ENCODE measurements at regions not wholly inside any gene's neighbourhood (a gene's known extent, or its start where the extent isn't known, plus 50 kb on each side); places are given as distances from the start of the nearest gene placed in this dataset.

GRCh38 chr4:11049001-11049400 is 364.4 kb upstream of the CLNK start:
- DNase-seq: no peak

DNA sequence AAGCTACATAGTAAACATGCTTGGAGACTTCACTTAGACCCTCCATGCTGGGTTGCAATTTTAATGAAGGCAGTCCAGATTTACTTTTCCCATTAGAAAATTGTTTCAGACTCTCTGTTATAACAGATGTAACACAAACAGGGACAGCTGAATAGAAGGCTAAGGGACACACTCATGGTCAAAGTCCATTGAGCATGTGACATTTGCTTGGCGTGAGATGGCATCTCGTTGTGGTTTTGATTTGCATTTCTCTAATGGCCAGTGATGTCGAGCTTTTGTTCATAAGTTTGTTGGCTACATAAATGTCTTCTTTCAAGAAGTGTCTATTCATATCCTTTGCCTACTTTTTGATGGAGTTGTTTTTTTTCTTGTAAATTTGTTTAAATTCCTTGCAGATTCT is 358.2 kb upstream of the CLNK start:
- no peak for DNase-seq

DNA sequence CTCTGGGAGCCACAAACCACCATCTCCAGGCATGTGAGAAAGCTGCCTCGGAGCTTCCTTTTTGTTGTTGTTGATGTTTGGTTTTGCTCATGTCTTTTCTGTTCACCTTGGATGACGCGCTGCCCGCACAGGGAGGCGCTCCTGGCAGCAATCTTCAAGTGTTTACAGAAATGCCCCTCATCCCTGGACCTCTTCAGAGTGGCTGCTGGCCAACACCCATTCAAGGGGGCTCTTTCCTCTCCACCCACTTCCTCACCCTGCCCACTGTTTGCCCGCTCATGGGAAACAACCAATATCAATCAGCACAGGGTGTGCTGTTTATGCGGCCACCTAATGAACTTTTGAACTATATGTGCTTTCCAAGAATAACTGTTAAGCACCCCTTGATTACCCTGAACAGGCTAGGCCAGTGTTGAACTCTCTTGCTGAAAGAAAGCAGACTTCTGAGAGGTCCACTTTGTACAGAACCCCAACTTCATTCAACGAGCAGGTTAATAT is 355.1 kb upstream of the CLNK start:
- DNase-seq: peak; percentile 31

DNA sequence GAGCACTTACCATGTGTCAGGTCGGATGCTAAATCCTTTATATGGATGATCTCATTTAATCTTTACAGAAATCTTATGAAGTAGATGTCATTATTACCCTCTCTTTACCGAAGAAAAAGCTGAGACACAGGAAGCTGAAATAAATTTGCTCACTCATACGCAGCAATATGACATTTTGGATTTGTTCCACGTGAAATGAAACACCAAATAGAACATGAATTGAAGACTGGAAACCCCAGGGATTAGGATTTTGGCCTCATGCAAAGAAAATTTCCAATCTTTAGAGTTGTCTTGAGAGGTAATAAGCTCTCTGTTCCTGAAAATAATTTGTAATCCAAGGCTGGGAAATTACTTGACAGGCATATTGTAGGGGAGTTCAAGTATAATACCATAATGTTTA is 354.4 kb upstream of the CLNK start:
- no peak for DNase-seq

DNA sequence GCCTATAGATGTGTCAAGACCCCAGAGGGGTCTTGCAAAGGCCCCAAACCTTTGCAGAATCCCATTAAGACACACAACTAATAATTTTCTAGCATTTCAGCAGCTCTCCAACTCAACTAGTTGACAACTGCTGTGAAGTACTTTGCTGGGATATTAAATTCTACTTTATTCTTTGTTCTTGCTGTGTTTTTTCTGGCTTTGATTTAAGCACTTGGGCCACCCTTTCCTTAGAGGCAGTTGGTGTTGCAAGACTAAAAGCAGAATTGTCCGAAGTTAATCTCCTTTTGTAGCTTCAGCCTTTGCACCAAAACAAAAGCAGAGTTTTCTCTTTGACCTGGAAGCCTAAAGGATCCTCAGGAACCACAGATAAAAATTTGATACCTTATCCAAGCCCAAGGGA is 353.1 kb upstream of the CLNK start:
- DNase-seq: no peak

DNA sequence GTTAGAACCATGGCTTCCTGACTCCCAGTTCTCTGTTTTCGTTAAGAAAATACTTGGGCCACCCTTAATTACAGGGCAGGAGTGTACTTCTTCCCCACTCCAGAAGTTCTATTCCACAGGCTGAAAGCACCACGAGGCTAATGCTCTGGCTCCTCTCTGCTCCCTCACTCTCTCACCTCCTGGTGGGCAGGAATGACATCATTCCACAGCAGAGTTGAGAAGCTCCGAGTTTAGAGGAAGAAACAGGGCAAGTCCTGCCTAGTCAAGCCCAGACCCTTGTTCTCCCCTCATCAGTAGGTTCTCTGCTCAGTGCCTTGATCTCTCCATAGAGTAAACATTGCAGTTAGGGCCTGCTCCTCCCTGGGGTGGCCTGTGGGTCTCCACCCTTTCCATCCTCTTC is 343.8 kb upstream of the CLNK start:
- DNase-seq: no peak

- no peak for DNase-seq
Observed at GRCh38 chr4:11021333-11021732, 336.8 kb upstream of the CLNK start.

DNA sequence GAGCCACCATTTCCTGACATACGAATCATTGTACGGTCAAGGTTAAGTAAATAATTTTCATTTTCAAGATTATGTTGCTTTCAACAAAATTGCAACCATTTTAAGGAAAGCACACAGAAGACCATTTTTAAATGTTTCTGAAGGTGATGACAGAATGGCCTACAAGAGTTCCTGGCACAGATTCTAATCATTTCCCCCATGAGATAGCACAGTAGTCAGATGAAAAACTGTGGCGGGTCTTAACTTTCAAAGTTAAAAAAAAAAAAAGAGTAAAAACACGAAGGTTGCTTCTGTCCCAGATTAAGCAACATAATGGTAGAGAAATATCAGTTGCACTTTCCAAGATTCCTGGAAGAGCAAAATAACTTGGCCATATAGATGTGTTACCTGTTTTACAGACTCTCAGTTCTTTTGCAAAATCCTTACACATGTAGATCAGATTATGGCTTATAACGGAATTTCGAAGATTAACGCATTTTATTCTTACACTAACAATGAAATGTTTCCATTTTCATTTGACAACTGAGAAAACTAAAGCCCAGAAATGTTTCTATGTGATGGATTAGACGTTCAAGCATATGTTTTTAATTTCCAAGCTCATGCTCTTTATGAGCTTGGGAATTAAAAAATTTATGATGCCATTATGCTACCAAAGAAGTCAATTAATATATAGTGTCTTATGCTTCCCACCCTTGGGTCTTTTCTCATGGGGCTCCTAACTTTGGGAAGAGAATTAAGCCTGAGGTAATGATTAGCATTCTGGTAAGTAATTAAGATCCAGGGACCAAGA is 335.1 kb upstream of the CLNK start:
- no peak for DNase-seq

- no peak for DNase-seq
Observed at GRCh38 chr4:11014199-11014598, 329.6 kb upstream of the CLNK start.

DNA sequence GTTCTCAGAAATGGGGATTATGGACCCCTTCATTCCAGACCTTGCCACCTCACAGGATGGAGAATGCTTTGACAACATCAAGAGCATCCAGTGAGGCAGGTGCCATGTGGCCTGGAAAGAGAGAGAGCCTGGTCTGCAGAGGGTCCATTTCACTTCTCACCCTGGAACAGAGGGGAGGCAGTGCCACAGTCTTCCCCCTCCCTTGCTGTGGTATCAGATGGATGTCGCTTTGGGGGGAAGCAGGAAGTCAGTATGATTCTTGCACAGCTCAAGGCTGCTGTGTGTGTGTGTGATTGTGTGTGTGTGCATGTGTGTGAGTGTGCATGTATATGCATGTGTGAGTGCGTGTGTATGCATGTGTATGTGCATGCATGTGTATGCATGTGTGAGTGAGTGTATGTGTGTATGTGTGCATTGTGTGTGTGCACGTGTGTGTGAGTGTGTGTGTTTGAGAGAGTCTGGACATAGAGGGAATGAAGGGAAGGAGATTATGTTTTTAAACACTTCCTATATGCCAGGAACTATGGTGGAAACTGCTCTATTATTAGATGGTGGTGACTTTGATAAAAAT is 328.6 kb upstream of the CLNK start:
- DNase-seq: no peak

DNA sequence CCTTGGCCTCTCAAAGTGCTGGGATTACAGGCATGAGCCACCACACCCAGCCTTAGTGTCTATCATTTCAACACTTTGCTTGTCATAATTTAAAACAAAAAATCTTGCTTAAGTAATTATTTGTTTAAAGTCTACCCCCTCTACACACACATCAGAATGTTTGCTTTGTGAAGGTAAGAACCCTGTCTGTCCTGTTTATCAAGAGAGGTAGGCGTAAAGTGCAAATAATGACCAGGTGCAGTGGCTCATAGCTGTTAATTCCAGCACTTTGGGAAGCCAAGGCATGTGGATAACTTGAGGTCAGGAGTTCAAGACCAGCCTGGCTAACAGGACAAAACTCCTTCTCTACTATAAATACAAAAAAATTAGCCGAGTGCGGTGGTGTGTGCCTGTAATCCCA is 326.7 kb upstream of the CLNK start:
- no peak for DNase-seq

GRCh38 chr4:11010624-11011023 is 326.1 kb upstream of the CLNK start:
- DNase-seq: no peak

DNA sequence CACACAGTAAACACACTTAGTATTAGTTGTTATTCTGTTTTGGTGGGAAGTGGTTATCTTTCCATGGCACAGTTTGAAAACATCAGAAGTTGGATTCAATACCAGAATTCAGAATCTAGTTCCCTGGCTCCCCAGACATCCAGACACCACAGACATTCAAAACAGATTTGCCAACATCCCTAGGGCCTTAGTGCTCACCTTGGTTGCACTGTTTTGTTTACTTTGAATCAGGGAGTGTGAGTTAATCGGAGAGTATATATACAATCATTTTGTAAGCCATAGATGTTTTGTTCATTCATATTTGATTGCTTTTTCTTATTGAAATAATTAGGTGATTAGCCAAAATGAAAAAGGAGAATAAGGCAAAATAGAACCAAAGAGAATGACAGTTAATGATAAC is 324.7 kb upstream of the CLNK start:
- no peak for DNase-seq

GRCh38 chr4:11005300-11005699 is 320.7 kb upstream of the CLNK start:
- no peak for DNase-seq

DNA sequence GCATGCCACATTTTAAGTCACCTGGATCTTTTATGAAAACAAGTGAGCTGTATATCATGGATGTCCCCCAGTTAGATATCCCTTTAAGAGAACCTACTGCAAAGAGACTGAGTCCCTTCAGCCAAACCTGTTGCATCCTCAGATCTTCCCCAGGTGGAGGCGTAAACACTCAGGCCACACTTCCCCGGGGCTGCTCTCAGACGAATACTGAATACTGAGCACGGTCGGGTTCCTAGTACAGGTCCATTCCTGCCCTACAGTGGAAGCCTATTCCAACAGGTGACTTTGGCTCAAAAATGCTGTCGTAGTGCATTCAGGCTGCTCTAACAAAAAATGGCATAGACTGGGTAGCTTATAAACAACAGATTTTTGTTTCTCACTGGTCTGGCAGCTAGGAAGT is 320.2 kb upstream of the CLNK start:
- DNase-seq: no peak

DNA sequence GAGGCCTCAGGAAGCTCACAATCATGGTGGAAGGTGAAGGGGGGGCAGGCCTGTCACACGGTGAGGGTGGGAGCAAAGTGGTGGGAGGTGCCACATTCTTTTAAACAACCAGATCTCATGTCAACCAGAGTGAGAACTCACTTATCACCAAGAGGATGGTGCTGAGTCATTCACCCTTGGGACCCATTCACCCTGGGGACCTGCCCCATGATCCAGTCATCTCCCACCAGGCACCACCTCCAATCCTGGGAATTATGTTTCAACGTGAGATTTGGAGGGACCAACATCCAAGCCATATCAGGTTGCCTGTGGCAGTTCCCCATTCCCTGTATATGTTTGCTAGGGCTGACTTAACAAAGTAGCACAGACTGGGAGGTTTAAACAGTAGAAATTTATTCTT is 318.4 kb upstream of the CLNK start:
- DNase-seq: no peak

DNA sequence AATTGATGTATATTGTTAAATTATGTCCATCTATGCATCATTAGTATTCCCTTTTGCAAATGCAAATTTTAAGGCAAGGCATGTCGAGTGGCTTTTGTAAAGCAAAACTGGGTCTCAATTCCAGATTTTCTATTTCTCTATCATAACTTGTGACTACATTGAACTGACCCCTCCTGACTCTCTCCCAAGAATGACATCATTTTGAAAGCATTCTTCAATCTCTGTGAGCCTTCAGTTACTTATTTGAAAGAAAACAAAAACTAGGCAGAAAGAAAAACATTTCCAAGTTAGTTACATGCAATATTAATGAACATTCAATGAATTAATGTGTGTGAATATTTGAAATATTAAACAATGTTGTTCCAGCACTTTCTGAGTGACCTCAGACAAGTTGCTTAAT is 314.3 kb upstream of the CLNK start:
- no peak for DNase-seq

- DNase-seq: no peak
Observed at GRCh38 chr4:10984815-10985214, 300.2 kb upstream of the CLNK start.

DNA sequence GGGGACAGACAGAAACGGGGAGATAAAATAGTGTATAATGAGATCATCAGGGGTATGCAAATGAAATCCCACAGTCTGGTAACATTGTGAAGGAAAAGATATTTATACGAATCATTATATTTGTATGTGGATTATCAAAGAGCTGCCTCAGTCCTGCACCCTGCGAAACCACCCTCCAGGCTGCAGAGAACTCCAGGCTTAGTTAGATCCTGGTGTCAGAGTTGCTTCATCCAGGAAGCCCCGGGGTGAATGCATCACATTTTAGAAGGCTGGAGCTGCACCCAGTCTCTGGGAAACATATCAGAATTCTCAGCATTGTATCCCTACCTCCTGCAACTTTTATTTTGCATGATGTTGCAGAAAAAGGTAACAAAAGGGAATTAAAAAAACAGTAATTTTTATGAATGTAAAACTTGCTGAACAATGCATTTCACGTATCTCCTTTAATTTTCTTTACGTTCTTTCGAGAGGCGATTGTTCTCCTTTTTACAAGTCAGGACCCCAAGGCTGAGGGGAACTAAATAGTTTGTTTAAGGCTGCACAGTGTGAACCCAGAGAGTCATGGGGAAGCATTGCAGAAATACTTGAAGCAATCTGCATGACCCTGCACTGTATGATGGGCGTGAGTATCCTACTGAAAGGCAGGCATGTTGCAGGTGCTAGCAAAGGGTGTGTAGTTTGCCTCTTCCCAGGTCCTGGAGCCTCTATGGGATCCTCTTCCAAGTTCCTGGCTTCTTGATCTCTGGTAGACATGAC is 299.5 kb upstream of the CLNK start:
- DNase-seq: no peak

- DNase-seq: no peak
Observed at GRCh38 chr4:10983268-10983667, 298.7 kb upstream of the CLNK start.

GRCh38 chr4:10982305-10982704 is 297.7 kb upstream of the CLNK start:
- DNase-seq: no peak

- DNase-seq: no peak
Observed at GRCh38 chr4:10981576-10981975, 297.0 kb upstream of the CLNK start.

GRCh38 chr4:10981096-10981495 is 296.5 kb upstream of the CLNK start:
- no peak for DNase-seq

DNA sequence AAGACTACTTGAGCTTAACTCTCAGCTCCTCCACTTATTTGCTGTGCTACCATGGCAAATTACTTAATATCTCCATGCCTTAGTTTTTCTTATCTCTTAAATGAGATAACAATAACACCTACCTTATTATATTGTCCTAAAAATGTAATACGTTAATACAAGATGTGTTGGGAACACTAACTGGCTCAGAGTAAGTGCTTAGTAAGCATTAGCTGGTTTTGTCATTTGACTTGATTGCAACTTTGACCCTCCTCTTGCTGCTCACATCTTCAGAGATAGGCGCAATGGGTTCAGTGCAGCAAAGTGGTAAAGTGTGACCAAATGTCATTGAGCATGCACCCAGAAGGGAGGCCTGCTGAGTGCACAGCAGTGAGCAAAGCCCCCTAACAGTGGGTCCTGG is 294.5 kb upstream of the CLNK start:
- no peak for DNase-seq

Data from NCI-H1092 treated with DMSO at 0.1 percent for 48 hours (cell line).